Upper lobe of right lung (tissue), 1 donor: ENCODE measurements at regions not wholly inside any gene's neighbourhood (a gene's known extent, or its start where the extent isn't known, plus 50 kb on each side); places are given as distances from the start of the nearest gene placed in this dataset.
"Not testable (repeated sequence)": the region's sequence is repeated elsewhere in the genome, so short reads cannot be mapped to it uniquely, and the experiment has no call there.

Source experiments
- ATAC-seq: fragments of 200-7000 bp; cut with Tn5 transposase; one replicate; pipeline ENCODE4 v1.9.1; 2020; ENCODE audit warnings: mild to moderate bottlenecking, moderate library complexity
- DNase-seq: peaks from one replicate; pipeline ENCODE4 v3.0.0-alpha.2; 2020
- H3K27ac ChIP-seq: fragments of 200-600 bp; one replicate; pipeline ENCODE4 v1.8.0; 2022
- H3K27me3 ChIP-seq: fragments of 200-600 bp; one replicate; pipeline ENCODE4 v1.8.0; 2022; ENCODE audit warnings: mild to moderate bottlenecking
- H3K36me3 ChIP-seq: fragments of 200-600 bp; one replicate; pipeline ENCODE4 v1.8.0; 2022
- H3K4me1 ChIP-seq: fragments of 200-600 bp; one replicate; pipeline ENCODE4 v1.8.0; 2022
- H3K4me3 ChIP-seq: fragments of 200-600 bp; one replicate; pipeline ENCODE4 v1.8.0; 2022; ENCODE audit warnings: mild to moderate bottlenecking
- H3K9me3 ChIP-seq: fragments of 200-600 bp; one replicate; pipeline ENCODE4 v1.8.0; 2022
- intact Hi-C: fragments of 100-400 bp; cut with DNase I; formaldehyde crosslinking; loops from one replicate; pipeline ENCODE4 v1.11.0; 2022
- TF ChIP-seq, protein P1 (sequence below): fragments of 200-600 bp; IDR thresholded peaks from one replicate; pipeline ENCODE4 v1.8.0; 2022; ENCODE audit warnings: antibody characterized with exemption
- donor health status: DM: no; HTN: yes; CAD: no; lungs with severe emphysema.

- TF ChIP-seq, protein P1, sequence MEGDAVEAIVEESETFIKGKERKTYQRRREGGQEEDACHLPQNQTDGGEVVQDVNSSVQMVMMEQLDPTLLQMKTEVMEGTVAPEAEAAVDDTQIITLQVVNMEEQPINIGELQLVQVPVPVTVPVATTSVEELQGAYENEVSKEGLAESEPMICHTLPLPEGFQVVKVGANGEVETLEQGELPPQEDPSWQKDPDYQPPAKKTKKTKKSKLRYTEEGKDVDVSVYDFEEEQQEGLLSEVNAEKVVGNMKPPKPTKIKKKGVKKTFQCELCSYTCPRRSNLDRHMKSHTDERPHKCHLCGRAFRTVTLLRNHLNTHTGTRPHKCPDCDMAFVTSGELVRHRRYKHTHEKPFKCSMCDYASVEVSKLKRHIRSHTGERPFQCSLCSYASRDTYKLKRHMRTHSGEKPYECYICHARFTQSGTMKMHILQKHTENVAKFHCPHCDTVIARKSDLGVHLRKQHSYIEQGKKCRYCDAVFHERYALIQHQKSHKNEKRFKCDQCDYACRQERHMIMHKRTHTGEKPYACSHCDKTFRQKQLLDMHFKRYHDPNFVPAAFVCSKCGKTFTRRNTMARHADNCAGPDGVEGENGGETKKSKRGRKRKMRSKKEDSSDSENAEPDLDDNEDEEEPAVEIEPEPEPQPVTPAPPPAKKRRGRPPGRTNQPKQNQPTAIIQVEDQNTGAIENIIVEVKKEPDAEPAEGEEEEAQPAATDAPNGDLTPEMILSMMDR = no peak
- Histone ChIP-seq H3K4me1 (no peaks in the 10 kb centered on the region), H3K36me3 (no peaks in the 10 kb centered on the region), H3K27me3 (no peaks in the 10 kb centered on the region), H3K27ac (no peak overlapping the region), H3K9me3 (no peaks in the 10 kb centered on the region), H3K4me3 (no peak overlapping the region)
- DNase-seq (no peak), ATAC-seq (no peak)
- intact Hi-C loops = no loop called here
Observed at GRCh38 chr5:4580772-4581171, 559.4 kb upstream of the ADAMTS16 start.

DNA sequence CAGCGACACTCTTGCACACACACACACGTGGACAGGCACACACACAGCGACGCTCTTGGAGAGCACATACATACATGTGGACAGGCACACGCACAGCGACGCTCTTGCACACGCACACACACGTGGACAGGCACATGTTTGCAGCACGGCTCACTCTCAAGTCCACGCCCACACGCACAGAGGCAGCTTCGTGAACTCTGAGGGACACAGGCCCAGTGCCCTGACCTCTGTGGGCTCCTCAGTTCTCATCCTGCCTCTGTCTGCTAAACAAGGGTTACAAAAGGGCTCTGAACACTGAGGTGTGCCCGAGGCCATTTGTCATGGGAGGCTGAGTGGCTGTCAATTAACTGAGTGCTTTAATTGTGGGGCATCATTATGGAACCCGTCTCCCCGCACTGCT is 558.8 kb upstream of the ADAMTS16 start:
- intact Hi-C loops = no loop called here
- peak; percentile 14 for ATAC-seq
- TF ChIP-seq, protein P1 = no peak
- no peak overlapping the region for H3K4me3 ChIP-seq
- no peak for DNase-seq
- H3K36me3 ChIP-seq = no peaks in the 10 kb centered on the region
- H3K27me3 ChIP-seq = no peaks in the 10 kb centered on the region
- H3K27ac ChIP-seq = no peak overlapping the region
- no peaks in the 10 kb centered on the region for H3K9me3 ChIP-seq
- H3K4me1 ChIP-seq = no peaks in the 10 kb centered on the region

DNA sequence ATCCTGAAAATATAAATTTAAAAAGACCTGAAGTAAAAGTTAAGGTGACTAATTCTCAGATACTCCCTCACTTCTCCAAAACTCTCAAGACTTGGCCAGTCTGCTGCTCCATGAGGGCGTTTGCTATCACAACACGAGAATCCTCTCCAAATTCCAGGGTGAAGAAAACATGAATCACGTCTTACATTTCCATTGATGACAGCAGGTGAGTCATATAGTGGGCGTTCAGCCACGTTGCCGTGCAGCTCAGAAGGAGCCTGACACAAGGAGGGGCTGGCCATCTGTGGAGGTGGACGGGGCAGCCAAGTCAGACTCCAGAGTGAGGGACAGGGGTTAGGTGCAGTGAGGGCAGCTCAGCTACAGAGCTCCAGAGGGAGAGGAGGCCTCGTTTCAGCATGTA is 555.1 kb upstream of the ADAMTS16 start:
- no peaks in the 10 kb centered on the region for H3K9me3 ChIP-seq
- TF ChIP-seq, protein P1 = no peak
- no peaks in the 10 kb centered on the region for H3K4me1 ChIP-seq
- no peaks in the 10 kb centered on the region for H3K36me3 ChIP-seq
- DNase-seq (no peak), ATAC-seq (peak; percentile 54)
- H3K27ac ChIP-seq = no peak overlapping the region
- no peaks in the 10 kb centered on the region for H3K27me3 ChIP-seq
- intact Hi-C loops = no loop called here
- H3K4me3 ChIP-seq = no peak overlapping the region

DNA sequence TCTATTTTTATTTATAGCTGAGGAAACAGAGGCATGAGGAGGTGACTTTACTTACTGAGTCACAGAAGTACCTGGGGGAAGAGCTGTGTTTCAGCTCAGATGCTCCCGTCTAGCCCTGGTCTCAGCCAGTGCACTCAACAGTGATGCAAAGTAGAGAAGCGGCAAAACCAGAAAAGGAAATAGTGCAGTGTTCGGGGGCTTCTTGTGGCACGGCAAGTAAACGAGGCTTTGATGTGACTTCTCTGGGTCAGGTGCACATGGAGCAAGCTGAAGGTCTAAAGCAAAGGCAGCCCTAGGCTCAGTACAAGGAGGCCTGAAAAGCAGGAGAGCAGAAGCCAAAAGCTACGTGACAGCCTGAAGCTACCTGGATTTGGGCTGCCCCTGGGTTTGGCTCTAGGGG is 526.7 kb upstream of the ADAMTS16 start:
- no peak overlapping the region for H3K27ac ChIP-seq
- TF ChIP-seq, protein P1 = no peak
- ATAC-seq (no peak), DNase-seq (no peak)
- H3K27me3 ChIP-seq = no peaks in the 10 kb centered on the region
- no peaks in the 10 kb centered on the region for H3K36me3 ChIP-seq
- intact Hi-C loops = no loop called here
- no peaks in the 10 kb centered on the region for H3K9me3 ChIP-seq
- H3K4me3 ChIP-seq = no peak overlapping the region
- no peaks in the 10 kb centered on the region for H3K4me1 ChIP-seq

DNA sequence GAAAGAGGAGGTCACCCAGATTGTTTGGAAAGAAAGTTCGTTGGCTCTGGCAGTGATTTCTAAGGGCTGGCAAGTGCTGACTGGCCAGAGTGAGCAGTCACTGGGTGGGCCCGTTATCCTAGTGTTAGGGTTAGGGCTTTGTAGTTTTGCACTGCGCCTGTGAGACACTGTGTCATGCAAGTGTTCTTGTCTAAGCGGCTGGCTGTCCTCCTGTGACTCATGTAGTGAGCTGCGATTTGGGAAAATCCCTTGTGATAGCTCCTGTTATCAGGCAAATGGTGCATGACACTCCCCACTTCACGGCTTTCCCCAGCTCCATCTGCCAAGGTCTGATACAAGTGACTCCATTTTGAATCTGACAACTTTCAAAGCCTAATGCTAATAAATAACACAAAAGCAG is 526.0 kb upstream of the ADAMTS16 start:
- no peaks in the 10 kb centered on the region for H3K27me3 ChIP-seq
- TF ChIP-seq, protein P1 = no peak
- no peak for DNase-seq
- H3K27ac ChIP-seq = no peak overlapping the region
- intact Hi-C loops = no loop called here
- no peaks in the 10 kb centered on the region for H3K36me3 ChIP-seq
- H3K4me1 ChIP-seq = no peaks in the 10 kb centered on the region
- ATAC-seq = no peak
- H3K9me3 ChIP-seq = no peaks in the 10 kb centered on the region
- H3K4me3 ChIP-seq = no peak overlapping the region

- H3K4me1 ChIP-seq, H3K9me3 ChIP-seq, intact Hi-C loops, H3K27ac ChIP-seq, H3K4me3 ChIP-seq, DNase-seq, H3K27me3 ChIP-seq, ATAC-seq, H3K36me3 ChIP-seq: not testable (repeated sequence)
Observed at GRCh38 chr5:4615369-4615768, 524.8 kb upstream of the ADAMTS16 start.
